Esophagus squamous epithelium (tissue), 4 donors: ENCODE measurements at regions not wholly inside any gene's neighbourhood (a gene's known extent, or its start where the extent isn't known, plus 50 kb on each side); places are given as distances from the start of the nearest gene placed in this dataset.

Experiments
- CTCF ChIP-seq, 6 experiments: fragments of 450-650 bp in 4 of 6; fragments of 200-600 bp in 2 of 6; sonication (generic) in 2 of 6; IDR thresholded peaks; one replicate each; pipeline ENCODE4 v1.5.1; 2016 to 2019; ENCODE audit warnings: antibody characterized with exemption in 6 of 6, mild to moderate bottlenecking in 4 of 6, moderate library complexity in 4 of 6
- POLR2A ChIP-seq, 4 donors: fragments of 450-650 bp; IDR thresholded peaks; one replicate each; pipeline ENCODE4 v1.6.1; 2017; ENCODE audit warnings: antibody characterized with exemption in 4 of 4, mild to moderate bottlenecking in 4 of 4, moderate library complexity in 3 of 4

GRCh38 chr17:13986855-13987254 lies 82.4 kb upstream of the COX10 start:
- TF ChIP-seq CTCF (IDR thresholded peaks at IDR 0.05) (no peak), POLR2A (IDR thresholded peaks at IDR 0.05) (no peak)
